Nucleus accumbens (tissue), 56 donors: ENCODE measurements at regions not wholly inside any gene's neighbourhood (a gene's known extent, or its start where the extent isn't known, plus 50 kb on each side); places are given as distances from the start of the nearest gene placed in this dataset.
"Not testable (repeated sequence)": the region's sequence is repeated elsewhere in the genome, so short reads cannot be mapped to it uniquely, and the experiment has no call there.

ENCODE experiments used
- DNase-seq, 56 donors: peaks; one replicate each; lab custom pipeline; 2025; lab: John Stamatoyannopoulos, UW

DNA sequence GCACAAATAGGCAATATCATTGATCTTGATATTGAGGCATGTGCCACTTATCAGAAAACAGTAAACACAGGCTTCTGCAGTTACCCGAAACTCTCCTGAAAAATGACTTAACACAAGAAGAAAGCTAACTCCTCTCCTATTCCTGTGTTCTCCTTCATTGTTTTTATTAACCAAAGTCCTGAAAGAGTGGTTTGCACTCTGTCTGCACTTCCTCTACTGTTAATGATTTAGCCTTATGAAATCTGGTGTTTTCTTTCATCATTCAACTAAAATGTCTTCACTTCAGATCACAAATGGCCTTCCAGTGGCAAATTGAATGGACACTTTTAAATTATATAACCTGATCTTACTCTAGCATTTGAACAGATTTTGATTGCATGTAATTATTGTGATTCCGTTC, 630.6 kb upstream of the PHF14 start:
- DNase-seq, result no peak

- no peak for DNase-seq
Measured at GRCh38 chr7:10346032-10346431, 627.6 kb upstream of the PHF14 start.

DNA sequence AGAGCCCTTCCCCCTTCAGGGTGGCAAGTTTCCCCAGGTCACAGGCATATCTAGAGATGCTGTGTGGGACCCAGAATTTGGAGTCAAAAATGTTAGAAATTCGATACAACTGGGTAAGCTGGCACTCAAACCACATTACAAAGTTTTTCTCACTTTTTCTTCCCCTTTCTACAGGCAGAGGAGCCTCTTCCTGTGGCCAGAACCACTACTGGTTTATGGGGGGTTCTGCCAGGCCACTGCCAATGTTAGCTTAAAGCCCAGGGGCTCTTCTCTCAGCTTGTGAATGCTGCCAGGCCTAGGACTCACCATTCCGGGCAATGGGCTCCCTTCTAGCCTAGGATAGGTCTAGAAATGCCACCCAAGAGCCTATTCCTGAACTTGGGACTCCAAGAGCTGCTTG, 617.9 kb upstream of the PHF14 start:
- no peak for DNase-seq

GRCh38 chr7:10360050-10360449, 613.6 kb upstream of the PHF14 start:
- DNase-seq, result no peak

DNA sequence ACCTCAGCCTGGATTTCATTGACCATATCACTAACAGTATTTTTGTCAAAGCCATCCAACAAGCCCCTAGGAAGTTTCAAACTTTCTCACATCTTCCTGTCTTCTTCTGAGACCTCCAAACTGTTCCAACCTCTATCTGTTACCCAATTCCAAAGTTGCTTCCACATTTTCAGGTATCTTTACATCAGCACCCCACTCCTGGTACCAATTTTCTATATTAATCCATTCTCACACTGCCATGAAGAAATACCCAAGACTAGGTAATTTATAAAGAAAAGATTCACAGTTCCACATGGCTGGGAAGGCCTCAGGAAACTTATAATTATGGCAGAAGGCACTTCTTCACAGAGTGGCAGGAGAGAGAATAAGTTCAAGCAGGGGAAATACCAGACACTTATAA, 571.9 kb upstream of the PHF14 start:
- no peak for DNase-seq

DNA sequence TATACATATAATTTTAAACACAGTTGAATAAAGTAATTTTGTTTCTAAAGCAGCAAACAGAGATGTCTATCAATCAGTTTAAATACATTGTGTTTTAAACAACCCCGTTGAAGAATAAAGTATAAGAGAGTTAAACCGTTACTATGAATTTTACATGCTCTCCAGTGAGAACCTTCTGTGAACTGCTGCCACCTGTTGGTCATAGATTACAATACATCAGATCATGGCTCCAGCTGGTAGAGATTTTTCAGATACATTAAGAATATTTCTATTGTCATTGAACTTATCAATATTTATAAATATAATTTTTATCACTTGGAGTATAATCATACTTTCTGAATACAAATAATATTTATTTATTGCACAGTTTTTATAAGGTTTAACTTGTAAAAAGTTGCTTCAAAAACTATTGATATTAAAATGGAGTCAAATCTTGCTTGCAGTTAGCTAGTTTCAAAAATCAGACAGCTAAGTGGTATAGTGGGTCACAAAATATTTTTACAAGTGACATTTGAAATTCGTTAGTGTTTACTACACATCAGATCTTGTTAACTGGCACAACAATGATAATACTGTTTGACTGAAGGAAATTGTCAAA, 561.2 kb upstream of the PHF14 start:
- peak in 11 of 56 donors; percentile 1 to 47 (median 8) for DNase-seq

DNA sequence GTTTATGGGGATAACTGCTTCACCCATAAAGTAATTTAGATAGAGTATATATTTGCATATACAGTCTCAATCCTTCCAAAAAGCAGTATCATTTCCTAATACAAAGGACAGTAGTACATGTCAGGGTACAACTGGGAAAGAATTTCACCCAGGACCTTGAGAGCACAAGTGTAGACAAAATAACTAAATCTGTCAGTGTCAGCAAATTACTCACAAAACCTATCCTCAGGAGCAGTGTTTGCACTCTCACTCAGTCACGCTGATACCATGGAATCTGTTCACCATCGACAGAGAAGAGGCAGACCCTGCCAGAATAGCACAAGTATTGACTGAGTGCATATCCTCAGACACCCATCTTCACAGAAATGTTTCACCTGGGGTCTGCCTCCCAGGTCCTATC, 554.7 kb upstream of the PHF14 start:
- DNase-seq, result no peak

- DNase-seq, result no peak
Measured at GRCh38 chr7:10429031-10429430, 544.6 kb upstream of the PHF14 start.

DNA sequence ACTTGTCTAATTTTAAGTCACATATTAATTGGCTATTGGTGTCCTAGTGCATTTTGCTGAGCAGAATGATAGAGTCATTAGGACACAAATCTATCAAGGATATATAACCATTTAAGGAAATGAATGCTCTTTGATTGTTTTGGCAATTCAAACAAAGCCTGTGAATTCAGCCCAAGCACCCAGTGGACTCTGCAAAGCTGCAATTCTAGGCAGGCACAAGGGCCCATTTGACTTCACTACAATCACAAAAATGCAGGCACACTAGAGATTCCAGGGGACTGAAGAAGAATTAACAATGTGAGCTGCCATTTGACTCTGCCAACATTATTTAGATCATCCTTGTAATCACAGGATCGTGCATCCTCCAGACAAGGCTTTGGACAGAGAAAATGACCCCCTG, 544.2 kb upstream of the PHF14 start:
- DNase-seq, result peak in 10 of 56 donors; percentile 1 to 24 (median 4)

DNA sequence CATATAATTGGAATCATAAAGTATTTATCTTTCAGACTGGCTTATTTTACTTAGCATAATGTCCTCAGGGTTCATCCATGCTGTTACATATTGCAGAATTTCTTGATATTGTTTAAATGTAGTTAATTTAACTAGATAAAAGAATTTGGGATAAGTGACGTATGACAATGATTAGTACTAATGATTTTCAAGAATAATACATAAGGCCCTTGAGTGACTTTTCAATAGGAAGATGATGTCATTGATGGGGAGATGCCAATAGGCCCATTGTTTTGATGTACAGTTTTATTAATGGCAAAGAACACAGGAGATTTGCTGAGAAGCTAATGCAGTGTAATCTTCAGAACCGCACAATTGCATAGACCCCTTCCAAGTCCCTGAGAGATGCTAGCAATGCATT, 537.4 kb upstream of the PHF14 start:
- no peak for DNase-seq

GRCh38 chr7:10439027-10439426, 534.6 kb upstream of the PHF14 start:
- no peak for DNase-seq

GRCh38 chr7:10455936-10456335, 517.7 kb upstream of the PHF14 start:
- no peak for DNase-seq

GRCh38 chr7:10460474-10460873, 513.2 kb upstream of the PHF14 start:
- DNase-seq, result no peak

- DNase-seq, result no peak
Measured at GRCh38 chr7:10463701-10464100, 510.0 kb upstream of the PHF14 start.

DNA sequence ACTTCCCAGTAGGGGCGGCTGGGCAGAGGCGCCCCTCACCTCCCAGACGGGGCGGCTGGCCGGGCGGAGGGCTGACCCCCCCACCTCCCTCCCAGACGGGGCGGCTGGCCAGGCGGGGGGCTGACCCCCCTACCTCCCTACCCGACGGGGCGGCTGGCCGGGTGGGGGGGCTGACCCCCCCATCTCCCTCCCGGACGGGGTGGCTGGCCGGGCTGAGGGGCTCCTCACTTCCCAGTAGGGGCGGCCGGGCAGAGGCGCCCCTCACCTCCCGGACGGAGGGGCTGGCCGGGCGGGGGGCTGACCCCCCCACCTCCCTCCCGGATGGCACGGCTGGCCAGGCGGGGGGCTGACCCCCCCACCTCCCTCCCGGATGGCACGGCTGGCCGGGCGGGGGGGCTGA, 508.1 kb upstream of the PHF14 start:
- not testable (repeated sequence) for DNase-seq

GRCh38 chr7:10468908-10469307, 504.8 kb upstream of the PHF14 start:
- no peak for DNase-seq

DNA sequence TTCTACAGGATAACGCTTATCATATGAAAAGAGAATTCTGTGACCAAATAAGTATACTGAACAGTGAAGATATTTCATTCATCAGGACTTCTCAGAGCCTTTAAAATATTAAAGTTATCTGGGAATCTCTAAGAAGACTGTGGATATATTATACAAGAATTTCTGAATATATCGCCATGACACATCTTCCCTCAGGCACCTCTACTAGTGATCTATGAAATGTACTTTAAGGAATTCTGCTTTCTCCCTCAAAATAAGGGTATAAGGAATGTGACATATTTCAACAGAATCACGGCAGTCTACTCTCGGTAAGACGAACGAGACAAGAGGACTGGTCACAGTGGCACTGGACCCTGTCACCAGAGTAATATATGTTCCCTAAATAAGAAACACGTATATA, 504.2 kb upstream of the PHF14 start:
- no peak for DNase-seq

- DNase-seq, result no peak
Measured at GRCh38 chr7:10471280-10472058, 502.2 kb upstream of the PHF14 start.

DNA sequence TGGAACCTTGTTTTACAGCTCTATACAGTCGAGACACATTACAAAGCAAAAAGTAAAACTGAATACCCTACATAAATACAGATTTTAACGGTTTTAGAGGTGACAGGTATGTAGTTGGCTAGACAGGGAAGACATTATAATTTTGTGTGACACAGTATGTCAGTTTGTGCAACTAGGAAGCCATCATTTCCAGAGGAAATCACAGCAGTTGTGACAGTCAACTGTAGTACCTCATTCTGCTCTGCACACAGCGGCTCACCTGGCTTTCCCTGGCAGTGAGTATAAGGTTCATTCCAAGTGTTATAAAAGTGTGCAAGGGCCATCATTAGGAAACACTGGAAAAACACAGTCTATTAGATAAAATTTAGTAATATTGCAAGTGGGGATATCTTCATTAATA, 501.6 kb upstream of the PHF14 start:
- DNase-seq, result no peak

GRCh38 chr7:10473569-10473968, 500.1 kb upstream of the PHF14 start:
- no peak for DNase-seq

- DNase-seq, result no peak
Measured at GRCh38 chr7:10474048-10474447, 499.6 kb upstream of the PHF14 start.

DNA sequence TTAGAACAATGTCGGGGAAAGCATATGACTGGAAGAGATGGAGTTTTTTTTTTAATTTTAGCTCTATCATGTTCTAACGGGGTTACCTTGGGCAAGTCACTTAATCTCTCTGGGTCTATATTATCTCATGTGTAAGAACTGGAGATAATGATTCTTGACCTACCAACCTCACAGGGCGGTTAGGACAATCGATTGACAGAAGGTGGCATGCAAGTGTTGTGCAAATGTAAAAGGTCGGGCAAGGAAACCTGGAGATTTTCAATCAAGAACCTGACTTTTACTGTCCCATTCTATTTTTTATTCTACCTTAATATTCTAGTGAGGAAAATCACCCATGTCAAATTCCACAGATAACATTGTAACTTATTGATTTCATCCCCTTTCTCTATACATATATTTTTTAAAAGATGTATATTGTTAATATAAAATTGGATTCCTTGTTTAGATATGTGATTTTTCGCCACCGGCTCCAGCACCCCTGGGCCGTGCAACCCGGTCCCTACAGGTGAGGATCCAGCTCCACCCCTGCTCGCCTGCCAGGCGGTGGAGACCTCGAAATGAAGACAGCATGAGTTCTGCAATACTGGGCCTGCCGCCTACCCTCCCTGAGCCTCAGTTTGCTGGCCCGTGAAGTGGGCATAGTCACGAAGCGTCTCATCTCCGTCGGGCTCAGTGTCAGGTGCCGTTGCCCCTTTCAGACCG, 497.6 kb upstream of the PHF14 start:
- no peak for DNase-seq
